DMS153 treated with DMSO at 0.1 percent for 48 hours (cell line): ENCODE measurements at regions not wholly inside any gene's neighbourhood (a gene's known extent, or its start where the extent isn't known, plus 50 kb on each side); places are given as distances from the start of the nearest gene placed in this dataset.
A peak's percentile ranks its signal among the peaks of the same experiment; 100 is the strongest.
"Not testable (repeated sequence)": the region's sequence is repeated elsewhere in the genome, so short reads cannot be mapped to it uniquely, and the experiment has no call there.

Experiments used
- DNase-seq: peaks from one replicate; lab custom pipeline; 2025; ENCODE audit not compliant: unreplicated experiment; lab: John Stamatoyannopoulos, UW

DNA sequence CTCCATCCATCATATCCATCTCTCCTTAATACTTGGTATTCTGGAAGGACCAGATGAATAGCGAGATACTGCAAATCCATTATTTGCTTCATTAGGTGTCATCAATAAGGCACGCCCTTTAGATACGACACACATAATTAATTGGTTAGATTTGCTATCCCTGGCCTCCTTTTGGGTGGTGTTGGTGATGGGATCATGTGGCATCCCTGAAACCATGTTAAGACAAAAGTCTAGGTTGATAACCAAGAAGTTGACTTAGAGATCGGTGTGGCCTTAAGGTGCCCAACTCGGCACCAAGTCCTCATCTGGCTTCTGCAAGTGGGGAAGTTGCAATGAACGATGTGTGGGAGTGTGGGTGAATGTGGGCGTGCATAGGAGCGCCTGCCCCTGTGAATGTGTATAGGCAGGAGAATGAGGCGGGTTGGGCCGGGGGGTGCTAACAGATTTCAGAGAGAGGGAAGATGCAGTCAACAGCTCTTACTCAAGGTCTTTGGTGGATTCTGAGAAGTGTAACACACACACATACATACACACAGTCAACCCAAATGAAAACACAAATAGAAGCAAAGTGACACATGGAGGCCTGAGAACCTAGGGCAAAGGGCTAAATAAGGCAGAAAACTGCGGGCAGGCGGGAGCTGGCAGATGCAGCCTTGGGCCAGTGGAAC lies 415.7 kb upstream of the ESRRG start:
- DNase-seq: no peak

DNA sequence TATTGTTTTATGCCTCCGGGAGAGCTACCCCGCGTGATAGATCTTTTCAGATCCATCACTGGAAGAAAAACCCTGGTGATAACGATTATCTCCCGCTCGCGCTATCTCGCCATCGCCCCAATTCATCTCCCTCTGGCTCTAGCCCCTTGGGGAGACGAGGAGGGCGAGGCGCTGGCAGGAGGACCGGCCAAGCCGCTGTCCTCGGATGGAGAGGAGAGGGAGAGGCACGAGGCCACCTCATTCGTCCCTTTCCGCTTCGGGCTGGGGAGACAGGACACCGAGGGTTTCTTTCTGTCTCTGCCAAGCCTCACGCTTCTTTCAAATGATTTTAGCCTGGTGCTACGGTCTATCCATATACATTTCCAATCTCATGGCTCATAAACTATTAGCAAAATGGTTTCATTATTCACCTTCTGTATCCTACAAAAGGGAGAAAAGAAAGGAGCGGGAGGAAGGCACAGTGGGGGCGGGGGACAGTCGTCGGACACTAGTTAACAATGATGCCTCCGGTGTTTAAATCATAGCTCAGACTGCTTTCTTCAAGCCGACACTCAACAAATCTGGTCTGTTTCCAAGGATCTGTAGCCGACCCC lies 415.0 kb upstream of the ESRRG start:
- no peak for DNase-seq

DNA sequence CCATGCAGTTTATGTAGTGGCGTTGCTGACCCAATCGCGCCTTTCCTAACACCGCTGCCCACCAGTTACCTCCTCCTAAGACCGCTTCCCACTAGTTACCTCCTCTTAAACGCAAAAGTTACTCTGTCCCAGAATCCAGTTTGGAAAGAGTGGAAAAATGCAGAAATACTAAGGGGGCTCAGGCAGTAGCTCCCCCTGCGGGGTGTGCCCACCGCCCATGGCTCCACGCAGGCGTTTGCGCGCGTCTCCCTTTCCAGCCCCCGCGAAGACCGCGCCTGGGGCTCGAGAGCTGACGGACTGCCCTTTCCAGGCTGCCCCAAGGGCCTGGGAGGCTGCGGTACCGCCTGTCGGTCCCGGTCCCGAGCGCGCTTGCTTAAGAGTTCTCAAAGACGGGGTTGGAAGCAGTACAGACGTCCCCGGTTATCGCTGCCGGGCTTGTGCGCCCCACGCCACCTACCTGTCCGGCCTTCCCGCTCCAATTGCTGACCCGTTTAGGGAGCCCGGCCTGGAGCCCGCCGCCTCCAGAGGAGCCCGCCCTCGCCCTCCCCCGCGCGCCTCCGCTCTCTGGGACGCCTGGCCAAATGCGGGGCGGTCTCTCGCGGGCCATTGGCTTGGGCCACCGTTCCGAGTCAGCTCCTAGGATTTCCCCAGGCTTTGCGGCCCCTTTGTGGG lies 414.1 kb upstream of the ESRRG start:
- no peak for DNase-seq

DNA sequence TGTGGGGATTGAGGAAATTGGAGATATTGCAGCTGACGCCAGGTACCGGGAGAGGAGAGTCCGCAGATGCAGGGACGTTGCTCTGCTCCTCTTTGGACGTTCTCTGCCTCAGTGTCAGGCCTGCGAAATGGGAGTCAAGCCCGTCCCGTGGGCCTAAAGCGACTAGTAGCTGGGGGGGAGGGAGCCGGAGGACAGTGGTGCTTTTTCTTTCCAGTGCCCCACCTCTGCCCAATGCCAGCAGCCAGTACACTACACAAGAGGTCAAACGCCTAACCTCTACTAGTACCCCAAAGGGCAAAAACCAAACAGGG lies 413.6 kb upstream of the ESRRG start:
- DNase-seq: no peak

DNA sequence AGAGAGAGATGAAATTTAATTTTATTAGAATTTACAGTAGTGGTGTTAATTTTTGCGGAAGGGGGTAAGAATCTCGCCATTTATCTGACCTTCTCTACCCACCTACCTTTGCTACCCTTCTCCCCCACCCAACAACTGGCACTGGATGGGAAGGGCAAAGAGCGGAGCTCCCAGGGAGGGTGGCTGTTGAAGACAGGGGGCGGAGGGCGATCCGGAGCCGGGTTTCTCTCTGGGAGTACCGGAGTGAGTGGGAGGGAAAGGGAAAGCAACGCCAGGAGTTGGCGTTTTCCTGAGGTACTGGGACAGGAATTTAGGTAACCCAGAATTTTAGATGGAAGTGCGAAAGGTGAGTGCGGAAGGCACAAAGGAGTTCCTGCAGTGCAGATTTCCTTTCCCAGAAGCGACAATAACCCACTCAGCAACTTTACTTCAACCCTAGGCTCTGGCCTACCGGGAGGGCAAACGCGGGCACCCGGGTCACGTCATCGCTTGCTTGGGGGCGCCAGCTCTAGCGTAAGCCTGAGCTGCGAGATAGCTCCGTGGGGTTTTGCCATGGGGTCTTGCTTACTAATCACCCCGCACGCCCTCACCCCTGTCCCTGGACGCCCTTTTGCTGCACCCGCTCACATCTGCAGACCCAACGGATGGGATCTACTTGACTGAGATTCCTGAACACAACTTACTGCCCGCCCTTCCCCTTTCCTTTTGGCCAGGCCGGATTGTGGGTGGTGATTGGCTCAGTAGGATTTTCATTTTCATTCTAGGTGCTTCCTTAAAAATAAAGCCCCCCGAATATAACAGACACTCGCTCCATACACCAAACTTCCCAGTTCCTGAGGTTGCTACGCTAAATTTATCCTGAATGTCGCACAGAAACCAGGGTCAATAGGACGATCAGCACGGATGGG lies 413.0 kb upstream of the ESRRG start:
- DNase-seq: peak; percentile 55

DNA sequence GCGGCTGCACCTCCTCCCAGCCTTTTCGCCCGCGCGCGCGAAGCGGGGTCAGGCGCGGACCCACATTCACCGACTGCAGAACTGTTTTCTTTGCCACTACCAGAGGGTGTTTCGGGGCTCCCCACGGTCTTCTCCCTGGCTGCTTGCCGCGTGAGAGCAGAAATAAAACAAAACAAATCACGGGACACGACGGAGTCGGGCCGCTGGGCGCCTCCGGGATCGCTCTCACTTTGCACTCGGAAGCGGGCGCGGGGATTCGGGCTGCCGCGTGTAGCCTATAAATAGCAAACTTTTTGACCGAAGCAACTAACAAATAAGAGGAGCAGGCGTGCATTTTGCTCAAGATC lies 412.3 kb upstream of the ESRRG start:
- peak; percentile 55 for DNase-seq

DNA sequence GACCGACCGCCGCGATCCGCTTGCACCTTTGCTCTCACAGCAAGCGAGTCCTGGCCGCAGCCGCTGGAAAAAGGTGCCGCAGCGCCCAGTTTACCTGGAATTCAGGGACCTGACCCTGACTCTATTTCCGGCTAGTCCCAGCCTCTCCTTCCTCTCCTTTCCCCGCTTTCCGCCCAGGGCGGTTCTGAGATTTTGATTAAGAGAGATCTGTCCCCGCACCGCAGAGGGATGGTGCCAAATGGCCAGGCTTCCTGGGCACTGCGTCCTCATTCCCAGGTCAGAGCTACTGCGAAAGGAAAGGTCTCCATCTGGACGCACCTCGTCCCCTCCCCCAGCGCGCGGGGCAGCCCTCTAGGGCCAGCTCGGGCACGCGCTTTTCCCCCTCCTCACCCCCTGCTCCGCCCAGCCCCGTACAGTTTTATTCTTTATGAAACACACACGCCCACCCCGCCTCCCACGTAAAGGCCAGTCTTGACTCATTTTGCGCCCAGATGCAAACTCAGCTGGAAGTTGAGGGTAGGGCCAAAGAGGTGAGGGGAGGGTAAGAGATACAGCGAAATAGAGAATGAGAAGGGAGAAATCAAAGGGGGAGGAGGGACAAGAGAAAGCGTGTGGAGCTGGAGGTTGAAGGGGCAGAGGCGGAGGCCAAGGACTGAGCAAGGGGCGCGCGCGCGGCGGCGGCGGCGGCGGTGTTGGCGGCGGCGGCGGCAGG lies 411.8 kb upstream of the ESRRG start:
- DNase-seq: peak; percentile 54

DNA sequence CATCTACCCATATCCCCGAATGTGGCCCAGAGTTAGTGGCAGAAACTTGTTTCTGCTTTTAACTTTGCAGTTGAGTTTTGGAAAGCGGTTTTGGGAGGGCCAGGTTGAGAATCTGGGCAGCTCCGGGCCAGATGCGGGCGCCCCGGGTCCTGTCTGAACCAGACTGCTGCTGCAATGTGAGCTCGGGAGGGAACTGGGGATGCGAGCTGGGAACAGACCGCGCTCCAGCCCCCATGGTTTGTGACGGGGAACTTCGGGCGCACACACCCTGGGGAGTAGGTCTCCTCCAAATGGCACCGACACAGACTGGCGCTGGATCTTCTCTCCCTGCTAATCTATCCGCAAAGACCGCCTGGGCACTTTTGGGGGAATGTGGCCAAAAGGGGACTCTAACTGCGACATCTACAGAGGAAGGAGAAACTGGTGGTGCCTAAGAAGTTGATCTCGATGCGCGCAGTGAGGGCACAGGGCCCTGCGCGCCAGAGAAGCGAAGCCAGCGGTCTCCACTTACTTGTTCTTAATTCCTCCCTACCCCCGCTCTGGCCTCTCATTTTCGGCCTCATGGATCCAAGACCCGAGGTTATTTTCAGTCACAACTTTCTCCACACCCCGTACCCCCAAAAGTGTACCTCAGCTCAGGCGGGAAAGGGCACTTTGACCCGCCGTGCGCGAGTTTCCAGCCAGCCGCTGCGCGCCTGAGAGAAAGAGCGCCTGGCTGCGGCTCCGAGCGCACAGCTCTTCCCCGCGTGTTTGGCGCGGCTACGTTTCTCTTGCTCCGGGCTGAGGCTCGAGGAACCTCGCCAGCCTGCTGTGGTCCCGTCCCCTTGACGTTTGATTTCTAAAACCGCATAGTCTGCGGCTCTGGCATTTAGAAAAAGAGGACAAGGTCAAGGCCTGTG lies 411.0 kb upstream of the ESRRG start:
- no peak for DNase-seq

DNA sequence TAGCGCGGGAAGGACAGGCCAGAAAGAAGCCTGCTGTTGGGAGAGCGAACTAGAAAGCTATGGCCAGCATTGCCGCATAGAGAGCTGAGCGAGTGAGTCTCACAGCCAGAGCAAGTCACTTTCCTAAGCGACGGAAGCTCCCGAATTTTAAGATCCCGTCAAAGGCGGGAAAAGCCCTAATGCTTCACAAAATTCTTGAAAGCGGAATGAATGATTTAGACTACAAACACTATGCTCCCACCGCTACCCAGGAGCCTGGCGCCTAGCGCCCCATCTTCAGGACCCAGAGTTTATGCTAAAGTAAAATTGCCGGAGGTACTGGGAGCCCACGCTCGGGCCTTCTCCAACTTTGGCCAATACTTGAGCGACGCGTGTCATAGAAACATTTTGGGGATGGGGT lies 409.9 kb upstream of the ESRRG start:
- no peak for DNase-seq

DNA sequence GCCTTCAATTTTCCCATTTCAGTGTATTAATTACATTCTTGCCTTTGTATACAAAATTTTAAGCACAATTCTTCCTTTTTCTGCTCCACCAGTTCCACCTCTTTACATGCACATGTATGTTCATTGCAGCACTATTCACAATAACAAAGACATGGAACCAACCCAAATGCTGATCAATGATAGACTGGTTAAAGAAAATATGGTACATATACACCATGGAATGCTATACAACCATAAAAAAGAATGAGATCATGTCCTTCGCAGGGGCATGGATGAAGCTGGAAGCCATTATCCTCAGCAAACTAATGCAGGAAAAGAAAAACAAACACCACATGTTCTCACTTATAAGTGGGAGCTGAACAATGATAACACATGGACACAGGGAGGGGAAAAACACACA lies 400.1 kb upstream of the ESRRG start:
- not testable (repeated sequence) for DNase-seq

DNA sequence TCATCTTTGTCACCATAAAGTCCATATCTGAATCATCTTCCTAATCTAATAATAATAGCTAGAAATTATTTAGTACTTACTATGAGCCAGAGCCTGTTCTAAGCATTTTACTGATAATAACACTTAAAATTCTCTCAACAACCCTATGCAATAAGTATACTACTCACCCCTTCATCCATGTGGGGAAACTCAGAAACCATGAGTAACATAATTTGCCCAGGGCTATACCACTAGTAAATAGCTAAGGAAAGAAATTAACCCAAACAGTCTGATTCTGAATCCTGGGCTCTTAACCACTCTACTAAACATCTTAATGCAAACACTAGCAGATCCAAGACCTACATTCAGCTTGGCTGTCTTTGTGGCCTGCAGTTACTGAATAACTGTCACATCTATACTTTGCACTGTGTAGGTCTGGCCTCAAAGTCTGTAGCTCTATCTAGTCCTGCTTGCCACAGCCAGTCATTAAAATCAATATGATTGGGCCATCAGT lies 394.8 kb upstream of the ESRRG start:
- DNase-seq: no peak

DNA sequence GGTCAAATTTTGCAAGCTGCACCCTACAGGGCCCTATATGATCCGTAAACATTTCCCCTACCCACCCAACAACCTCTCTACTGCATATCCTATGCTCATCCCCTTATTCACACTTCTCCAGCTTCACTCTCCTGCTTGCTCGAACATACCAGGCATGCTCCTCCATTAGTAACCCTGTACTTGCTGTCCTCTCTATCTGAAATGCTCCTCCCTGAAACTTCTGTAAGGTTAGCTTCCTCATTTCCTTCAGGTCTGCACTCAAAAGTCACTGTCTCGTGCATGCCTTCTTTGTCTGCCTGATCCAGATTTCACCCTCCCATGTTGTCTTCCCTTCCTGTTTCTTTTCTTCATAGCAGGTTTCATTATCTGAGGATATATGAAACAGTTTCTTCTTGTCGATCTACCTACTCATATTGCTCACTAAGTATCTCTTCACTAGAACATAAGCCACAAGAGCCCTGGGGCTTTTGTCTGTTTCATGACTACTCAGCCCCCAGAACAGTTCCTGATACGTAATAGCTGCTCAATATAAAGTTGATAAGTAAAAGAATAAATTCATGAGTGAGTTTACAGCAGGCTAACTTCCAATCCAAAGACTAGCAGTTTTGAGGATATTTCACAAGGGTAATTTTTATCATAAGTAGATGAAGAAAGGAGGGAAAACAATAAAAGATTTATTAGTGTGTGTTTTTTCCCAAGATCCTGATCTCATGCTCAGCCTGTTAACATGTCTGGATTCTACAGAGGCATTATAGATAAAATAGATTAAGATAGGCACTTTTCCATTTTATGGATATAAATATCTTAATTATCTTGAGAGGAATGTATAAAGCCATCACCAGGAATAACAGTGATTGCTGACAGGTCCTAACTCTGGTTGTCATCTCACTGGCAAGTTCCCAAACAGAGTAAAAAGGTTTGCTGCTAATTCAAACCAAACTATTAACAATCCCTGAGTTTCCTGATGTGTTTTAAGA lies 392.5 kb upstream of the ESRRG start:
- no peak for DNase-seq

DNA sequence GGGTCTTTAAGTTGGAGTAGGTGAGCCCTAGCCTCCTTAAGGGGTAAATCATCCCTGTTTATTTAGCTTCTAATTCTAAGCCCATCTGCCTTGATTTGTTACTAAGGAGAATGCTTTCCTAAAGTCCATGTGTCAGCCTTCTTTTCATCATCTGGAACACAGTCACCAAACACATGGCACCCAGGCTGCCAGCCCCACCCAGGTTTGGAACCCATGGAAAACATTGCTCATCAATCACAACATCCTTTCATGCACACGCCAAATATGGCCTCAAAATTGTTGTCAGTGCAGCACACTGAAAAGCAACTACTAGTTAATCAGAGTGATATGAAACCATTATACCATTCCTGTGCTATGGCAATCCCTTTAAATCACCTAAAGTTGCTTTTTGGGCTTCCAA lies 386.7 kb upstream of the ESRRG start:
- no peak for DNase-seq

DNA sequence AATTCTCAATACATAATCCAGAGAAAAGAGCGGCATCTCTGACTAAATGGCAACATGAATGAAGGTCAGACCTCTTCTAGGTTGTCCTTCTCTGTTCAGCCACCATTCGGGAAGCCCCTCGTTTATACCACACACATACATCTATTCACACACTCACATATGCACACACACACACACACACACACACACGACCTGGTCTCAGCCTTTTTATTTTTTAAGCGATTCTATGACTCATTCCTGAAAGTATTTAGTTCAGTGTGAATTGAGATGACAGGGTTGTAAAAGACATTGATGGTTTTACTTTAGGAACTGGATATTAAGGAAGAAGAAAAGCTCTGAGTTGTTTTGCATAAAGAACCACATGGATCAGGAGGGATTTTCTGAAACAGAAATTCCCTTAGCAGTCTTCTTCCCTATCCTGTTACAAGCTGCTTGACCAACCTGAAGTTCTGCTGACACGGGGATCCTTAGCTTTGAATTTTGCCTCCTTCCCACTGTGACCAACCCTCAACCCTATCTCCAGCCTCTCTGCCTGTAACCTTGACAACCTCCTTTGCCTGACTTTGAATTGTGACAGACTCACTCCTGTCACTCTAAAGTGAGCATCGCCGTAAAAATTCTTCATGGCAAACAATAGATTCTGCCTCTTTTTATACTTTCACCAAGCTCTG lies 383.1 kb upstream of the ESRRG start:
- DNase-seq: no peak

DNA sequence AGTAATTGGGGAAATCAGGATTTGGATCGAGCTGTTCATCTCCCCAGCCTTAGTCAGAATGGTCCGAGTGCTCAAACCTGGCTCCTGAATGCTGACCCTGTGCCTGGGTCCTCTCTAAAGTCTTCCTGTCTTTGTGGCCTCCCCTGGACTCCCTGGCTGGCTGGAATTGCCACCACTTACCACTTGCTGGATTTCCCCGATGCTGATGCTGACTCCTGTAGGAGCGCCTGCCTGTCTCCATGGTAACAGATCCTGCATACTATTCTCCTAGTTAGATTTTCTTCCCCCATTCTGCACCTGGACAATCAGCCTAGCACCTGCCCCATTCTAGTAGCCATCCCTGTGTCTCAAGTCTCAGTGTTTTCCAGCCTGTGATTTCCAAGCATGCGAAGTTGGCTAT lies 382.2 kb upstream of the ESRRG start:
- no peak for DNase-seq

DNA sequence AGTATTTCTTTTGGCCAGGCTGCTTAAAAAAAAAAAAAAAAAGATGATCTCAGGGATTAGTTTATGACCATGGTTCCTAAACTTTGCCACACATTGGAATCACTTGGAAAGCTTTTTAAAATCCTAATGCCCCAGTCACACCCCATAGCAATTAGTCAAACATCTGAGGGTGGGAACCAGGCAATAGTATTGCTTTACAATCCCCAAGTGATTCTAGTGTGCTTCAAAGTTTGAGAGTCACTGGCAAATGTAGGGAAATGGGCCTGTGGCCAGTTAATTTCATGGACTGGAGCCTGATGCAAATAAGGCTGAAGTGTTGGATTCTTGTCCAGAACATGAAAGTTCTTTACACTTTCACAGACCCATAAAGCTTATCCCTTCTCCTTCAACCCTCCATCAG lies 374.6 kb upstream of the ESRRG start:
- DNase-seq: no peak

DNA sequence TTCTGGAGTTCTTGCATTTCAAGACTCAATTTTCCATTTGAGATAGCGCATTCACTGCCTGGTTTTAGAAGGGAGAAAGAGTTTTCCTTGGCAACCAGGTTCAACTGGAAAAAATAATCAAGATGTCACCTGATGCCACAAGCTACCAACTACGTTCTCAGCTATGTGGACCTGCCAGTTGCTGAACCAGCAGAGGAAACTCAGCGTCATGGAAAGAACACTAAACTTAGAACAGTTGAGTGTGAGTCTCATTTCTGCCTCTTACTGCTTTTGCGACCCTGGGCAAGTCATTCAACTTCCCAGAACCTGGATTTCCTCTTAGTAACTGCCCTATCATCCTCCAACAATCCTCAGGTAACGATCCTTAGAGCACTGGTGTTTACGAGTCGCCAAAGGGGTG lies 373.0 kb upstream of the ESRRG start:
- DNase-seq: no peak

DNA sequence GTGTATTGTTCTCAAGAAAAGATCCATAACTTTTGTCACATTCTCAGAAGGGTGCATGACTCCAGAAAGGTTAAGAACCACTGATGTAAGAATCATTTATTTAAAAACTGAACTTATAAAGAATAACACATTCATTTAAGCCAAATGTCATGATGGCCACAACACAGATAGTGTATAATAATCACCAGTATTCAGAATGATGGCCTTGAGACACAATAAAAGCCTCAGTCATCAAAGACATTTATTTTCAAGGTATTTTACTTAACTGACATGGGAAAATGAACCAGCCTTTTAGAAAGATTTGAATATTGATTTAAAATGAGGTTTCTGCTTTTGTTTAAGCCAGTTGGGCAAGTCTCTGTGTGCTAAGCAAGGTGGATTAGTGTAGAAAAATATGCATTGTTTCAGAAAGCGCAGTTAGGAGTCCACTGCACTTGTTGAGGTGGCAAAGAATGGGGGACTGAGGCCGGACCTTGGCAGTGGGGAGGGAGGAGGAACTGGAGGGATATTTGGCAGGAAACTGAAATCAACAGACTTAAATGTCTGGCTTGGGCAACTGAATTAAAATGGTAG lies 371.9 kb upstream of the ESRRG start:
- DNase-seq: no peak
